H9 (cell line): ENCODE measurements at regions not wholly inside any gene's neighbourhood (a gene's known extent, or its start where the extent isn't known, plus 50 kb on each side); places are given as distances from the start of the nearest gene placed in this dataset.

ENCODE experiments used
- DNase-seq: peaks from one replicate; pipeline ENCODE4 v3.0.0-alpha.2; 2017
- H2AFZ ChIP-seq: one replicate; pipeline ENCODE4 v1.6.1; 2013; ENCODE audit warnings: mild to moderate bottlenecking, low read length, control low read depth, moderate library complexity
- H2AK5ac ChIP-seq: 2 replicates; pipeline ENCODE4 v1.6.1; 2013; ENCODE audit warnings: low read length, control low read depth, mixed read lengths; ENCODE audit not compliant: insufficient read length
- H2BK120ac ChIP-seq: one replicate; pipeline ENCODE4 v1.6.1; 2013; ENCODE audit warnings: low read depth, mild to moderate bottlenecking, low read length, control low read depth, inconsistent platforms; ENCODE audit not compliant: poor library complexity, severe bottlenecking
- H2BK12ac ChIP-seq: 2 replicates; pipeline ENCODE4 v1.6.1; 2013; ENCODE audit warnings: low read length, control low read depth, mixed read lengths, low read depth; ENCODE audit not compliant: insufficient read length
- H2BK15ac ChIP-seq: 2 replicates; pipeline ENCODE4 v1.6.1; 2013; ENCODE audit warnings: low read depth, low read length, control low read depth
- H2BK20ac ChIP-seq: one replicate; pipeline ENCODE4 v1.6.1; 2013; ENCODE audit warnings: low read depth, mild to moderate bottlenecking, low read length, control low read depth, inconsistent platforms; ENCODE audit not compliant: poor library complexity, severe bottlenecking
- H2BK5ac ChIP-seq: 2 replicates; pipeline ENCODE4 v1.6.1; 2013; ENCODE audit warnings: low read length, control low read depth, mixed read lengths; ENCODE audit not compliant: insufficient read length
- H3K14ac ChIP-seq: 2 replicates; pipeline ENCODE4 v1.6.1; 2013; ENCODE audit warnings: low read length, control low read depth; ENCODE audit not compliant: insufficient read depth
- H3K18ac ChIP-seq: 2 replicates; pipeline ENCODE4 v1.6.1; 2013; ENCODE audit warnings: low read depth, mild to moderate bottlenecking, mixed read lengths, low read length, control low read depth; ENCODE audit not compliant: insufficient read length
- H3K23ac ChIP-seq: 2 replicates; pipeline ENCODE4 v1.6.1; 2013; ENCODE audit warnings: low read length, control low read depth, mixed read lengths, low read depth; ENCODE audit not compliant: insufficient read length
- H3K23me2 ChIP-seq: 2 replicates; pipeline ENCODE4 v1.6.1; 2013; ENCODE audit warnings: low read depth, mild to moderate bottlenecking, mixed read lengths, low read length, control low read depth; ENCODE audit not compliant: insufficient read length, poor library complexity, severe bottlenecking
- H3K27ac ChIP-seq: 2 replicates; pipeline ENCODE4 v1.5.1; 2013; ENCODE audit warnings: low read length, control low read depth, mixed read lengths, low read depth; ENCODE audit not compliant: insufficient read length
- H3K27me3 ChIP-seq: 2 replicates; pipeline ENCODE4 v1.6.1; 2013; ENCODE audit warnings: low read length, control low read depth, inconsistent platforms; ENCODE audit not compliant: insufficient read depth
- H3K4ac ChIP-seq: 2 replicates; pipeline ENCODE4 v1.6.1; 2013; ENCODE audit warnings: low read depth, mild to moderate bottlenecking, control low read depth, inconsistent platforms, low read length, moderate library complexity
- H3K4me1 ChIP-seq: 2 replicates; pipeline ENCODE4 v1.6.1; 2013; ENCODE audit warnings: low read length, control low read depth, inconsistent platforms; ENCODE audit not compliant: insufficient read depth
- H3K4me2 ChIP-seq: 2 replicates; pipeline ENCODE4 v1.6.1; 2013; ENCODE audit warnings: low read length, control low read depth, mixed read lengths; ENCODE audit not compliant: insufficient read length, insufficient read depth
- H3K56ac ChIP-seq: 2 replicates; pipeline ENCODE4 v1.6.1; 2013; ENCODE audit warnings: low read depth, mild to moderate bottlenecking, mixed read lengths, low read length, control low read depth; ENCODE audit not compliant: insufficient read length
- H3K79me1 ChIP-seq: 2 replicates; pipeline ENCODE4 v1.6.1; 2013; ENCODE audit warnings: low read depth, mild to moderate bottlenecking, moderate library complexity, low read length, control low read depth, inconsistent platforms; ENCODE audit not compliant: insufficient read depth, poor library complexity, severe bottlenecking
- H3K79me2 ChIP-seq: 2 replicates; pipeline ENCODE4 v1.6.1; 2013; ENCODE audit warnings: low read length, control low read depth, inconsistent platforms; ENCODE audit not compliant: insufficient read depth
- H3K9ac ChIP-seq: 2 replicates; pipeline ENCODE4 v1.6.1; 2013; ENCODE audit warnings: low read length, control low read depth, mixed read lengths; ENCODE audit not compliant: insufficient read length; ENCODE audit errors: extremely low read depth
- H3K9me3 ChIP-seq: one replicate; pipeline ENCODE4 v1.6.1; 2013; ENCODE audit warnings: low read depth, low read length, inconsistent platforms; ENCODE audit not compliant: control insufficient read depth
- H3T11ph ChIP-seq: one replicate; pipeline ENCODE4 v1.6.1; 2013; ENCODE audit warnings: mild to moderate bottlenecking, low read length, control low read depth, inconsistent platforms
- H4K20me1 ChIP-seq: one replicate; pipeline ENCODE4 v1.6.1; 2013; ENCODE audit not compliant: control insufficient read depth, insufficient read length, insufficient read depth
- H4K5ac ChIP-seq: 2 replicates; pipeline ENCODE4 v1.6.1; 2013; ENCODE audit warnings: low read depth, mild to moderate bottlenecking, mixed read lengths, low read length, control low read depth; ENCODE audit not compliant: insufficient read length
- H4K8ac ChIP-seq: replicated peaks from 2 replicates; pipeline ENCODE4 v1.6.1; 2013; ENCODE audit warnings: low read length, control low read depth, mixed read lengths, low read depth; ENCODE audit not compliant: insufficient read length
- H4K91ac ChIP-seq: 2 replicates; pipeline ENCODE4 v1.6.1; 2013; ENCODE audit warnings: low read depth, mild to moderate bottlenecking, moderate library complexity, mixed read lengths, low read length, control low read depth; ENCODE audit not compliant: insufficient read length
- H3K27ac Mint-ChIP-seq, 3 experiments: 2 replicates in 2 of 3; 3 replicates in 1 of 3; pipeline ENCODE4 v1.8.0; 2020 to 2021; ENCODE audit warnings: mixed read lengths in 3 of 3, mild to moderate bottlenecking in 1 of 3, moderate library complexity in 1 of 3
- H3K27me3 Mint-ChIP-seq: 2 replicates; pipeline ENCODE4 v1.8.0; 2021; ENCODE audit warnings: low read depth, mild to moderate bottlenecking, moderate library complexity, mixed read lengths
- H3K36me3 Mint-ChIP-seq, 3 experiments: 2 replicates in 2 of 3; 3 replicates in 1 of 3; pipeline ENCODE4 v1.8.0; 2020 to 2021; ENCODE audit warnings: low read depth in 3 of 3, mixed read lengths in 3 of 3; ENCODE audit not compliant: insufficient read depth in 1 of 3
- H3K4me1 Mint-ChIP-seq, 2 experiments: 2 replicates each; pipeline ENCODE4 v1.8.0; 2020; ENCODE audit warnings: mixed read lengths in 2 of 2
- H3K4me3 Mint-ChIP-seq, 2 experiments: 2 replicates in 1 of 2; 3 replicates in 1 of 2; pipeline ENCODE4 v1.8.0; 2020 to 2021; ENCODE audit warnings: mild to moderate bottlenecking in 2 of 2, mixed read lengths in 2 of 2, moderate library complexity in 1 of 2
- H3K9me3 Mint-ChIP-seq, 2 experiments: 2 replicates in 1 of 2; 3 replicates in 1 of 2; pipeline ENCODE4 v1.8.0; 2020; ENCODE audit warnings: mild to moderate bottlenecking in 2 of 2, mixed read lengths in 2 of 2, moderate library complexity in 1 of 2
- WGBS: extraction: QIAGEN DNeasy Blood & Tissue Kit; methylation state at CpG from one replicate; pipeline ENCODE4 v1.1.7; 2013; ENCODE audit warnings: missing lambda C conversion rate, low lambda C conversion rate, mixed read lengths; ENCODE audit not compliant: insufficient read length; ENCODE audit errors: extremely low coverage; 5-methylcytosine and 5-hydroxymethylcytosine counted together
- TF ChIP-seq, protein P1 (sequence below): fragments of 200-600 bp; sonication (generic); conservative IDR thresholded peaks from 3 replicates; pipeline ENCODE4 v1.8.0; 2021; ENCODE audit warnings: antibody characterized with exemption, mild to moderate bottlenecking

DNA sequence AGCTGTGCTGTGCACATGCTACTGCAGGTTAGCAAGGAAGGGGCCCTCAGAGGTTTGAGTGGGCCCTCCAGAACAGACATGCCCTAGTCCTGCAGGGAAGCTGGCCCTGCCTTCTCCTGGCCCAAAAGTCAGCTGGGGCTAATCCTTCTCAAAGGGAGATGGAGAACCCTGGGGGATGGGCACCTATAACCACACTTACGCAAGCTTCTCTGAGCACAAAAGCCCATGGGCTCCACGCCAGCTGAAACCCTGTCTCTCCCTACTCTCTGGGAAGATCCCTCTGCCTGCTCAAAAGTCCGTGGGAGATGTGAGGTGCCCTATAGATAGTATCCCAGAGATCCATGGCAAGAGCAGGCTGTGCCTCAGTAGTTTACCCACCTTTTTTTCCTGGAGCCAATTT, 58.9 kb upstream of the DKK2 start:
- Histone ChIP-seq H4K8ac (no peak overlapping the region), H2BK20ac (no peak overlapping the region), H2BK12ac (no peak overlapping the region), H3K79me1 (no peaks in the 10 kb centered on the region), H2BK120ac (no peak overlapping the region), H3K14ac (no peak overlapping the region; the same call in 1 of the 2 replicates), H2AFZ (peak overlapping the region; percentile 16), H3K23ac (no peak overlapping the region), H3K9me3 (no peaks in the 10 kb centered on the region), H3K4me1 (peaks cover 3% of the 10 kb centered on the region; the same call in 1 of the 2 replicates), H4K91ac (no peak overlapping the region), H3K18ac (no peak overlapping the region), H4K5ac (no peak overlapping the region), H3K27ac (no peak overlapping the region), H3K23me2 (no peaks in the 10 kb centered on the region), H3K9ac (no peak overlapping the region), H3K79me2 (no peaks in the 10 kb centered on the region), H3K56ac (no peak overlapping the region), H3K27me3 (no peaks in the 10 kb centered on the region), H2AK5ac (no peak overlapping the region), H3T11ph (no peak overlapping the region), H2BK15ac (no peak overlapping the region), H3K4me2 (no peak overlapping the region), H2BK5ac (no peak overlapping the region), H3K4ac (no peak overlapping the region), H4K20me1 (no peaks in the 10 kb centered on the region)
- Mint-ChIP-seq H3K4me1 (peaks cover 11 to 14% of the 10 kb centered on the region in 2 experiments), H3K27ac (no peak overlapping the region), H3K9me3 (no peaks in the 10 kb centered on the region), H3K36me3 (0 out of 7 replicates have a peak, but pooled peaks cover 0 to 1% (median 0%) of the 10 kb centered on the region in 3 experiments), H3K4me3 (no peak overlapping the region), H3K27me3 (no peaks in the 10 kb centered on the region; the same call in 1 of the 2 replicates)
- no peak for DNase-seq
- WGBS: no CpG with 5 or more reads among the region's 3 CpGs
- TF ChIP-seq, protein P1, sequence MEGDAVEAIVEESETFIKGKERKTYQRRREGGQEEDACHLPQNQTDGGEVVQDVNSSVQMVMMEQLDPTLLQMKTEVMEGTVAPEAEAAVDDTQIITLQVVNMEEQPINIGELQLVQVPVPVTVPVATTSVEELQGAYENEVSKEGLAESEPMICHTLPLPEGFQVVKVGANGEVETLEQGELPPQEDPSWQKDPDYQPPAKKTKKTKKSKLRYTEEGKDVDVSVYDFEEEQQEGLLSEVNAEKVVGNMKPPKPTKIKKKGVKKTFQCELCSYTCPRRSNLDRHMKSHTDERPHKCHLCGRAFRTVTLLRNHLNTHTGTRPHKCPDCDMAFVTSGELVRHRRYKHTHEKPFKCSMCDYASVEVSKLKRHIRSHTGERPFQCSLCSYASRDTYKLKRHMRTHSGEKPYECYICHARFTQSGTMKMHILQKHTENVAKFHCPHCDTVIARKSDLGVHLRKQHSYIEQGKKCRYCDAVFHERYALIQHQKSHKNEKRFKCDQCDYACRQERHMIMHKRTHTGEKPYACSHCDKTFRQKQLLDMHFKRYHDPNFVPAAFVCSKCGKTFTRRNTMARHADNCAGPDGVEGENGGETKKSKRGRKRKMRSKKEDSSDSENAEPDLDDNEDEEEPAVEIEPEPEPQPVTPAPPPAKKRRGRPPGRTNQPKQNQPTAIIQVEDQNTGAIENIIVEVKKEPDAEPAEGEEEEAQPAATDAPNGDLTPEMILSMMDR: no peak
